GM13976 (cell line): ENCODE measurements at regions not wholly inside any gene's neighbourhood (a gene's known extent, or its start where the extent isn't known, plus 50 kb on each side); places are given as distances from the start of the nearest gene placed in this dataset.

ENCODE experiments used
- DNase-seq: peaks from one replicate; pipeline ENCODE4 v3.0.0; 2012; ENCODE audit warnings: low spot score
- CTCF ChIP-seq: IDR thresholded peaks from 2 replicates; pipeline ENCODE4 v1.5.1; 2012; ENCODE audit warnings: borderline replicate concordance, mild to moderate bottlenecking; ENCODE audit not compliant: insufficient read depth; ENCODE audit errors: extremely low read depth, missing control alignments, control extremely low read depth
- in situ Hi-C: fragments of 300-500 bp; cut with MboI; formaldehyde crosslinking; loops from one replicate; pipeline ENCODE4 v1.12.0; 2022; ENCODE audit warnings: low sequenced_read_pairs, mixed read lengths, inconsistent platforms; ENCODE audit not compliant: unreplicated experiment

- no peak for DNase-seq
- in situ Hi-C loops = no loop called here
- no peak for TF ChIP-seq CTCF
Measured at GRCh38 chr10:90464329-90464728, 393.5 kb downstream of the HTR7 start.

GRCh38 chr10:90470966-90471365, 386.9 kb downstream of the HTR7 start:
- in situ Hi-C loops = no loop called here
- no peak for TF ChIP-seq CTCF

DNA sequence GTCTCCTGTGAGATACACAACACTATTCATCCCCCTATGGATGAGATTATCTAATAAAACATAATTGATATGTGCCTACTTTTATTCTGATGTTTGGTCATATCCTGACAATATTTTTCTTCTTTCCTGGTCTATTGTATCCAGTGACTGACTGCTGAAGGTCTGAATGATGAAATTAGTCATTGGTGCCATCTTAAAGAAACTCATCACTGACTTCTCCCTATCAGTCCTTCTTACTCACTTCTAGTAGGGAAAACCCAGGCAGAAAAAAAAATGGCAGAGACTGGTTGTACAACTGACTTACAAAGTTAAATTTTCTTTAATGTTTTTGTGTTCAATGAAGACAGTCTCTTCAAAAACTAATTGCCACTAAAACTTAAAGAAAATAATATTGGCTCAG, 377.4 kb downstream of the HTR7 start:
- TF ChIP-seq CTCF = no peak
- DNase-seq = no peak
- in situ Hi-C loops = no loop called here

More at GRCh38 chr10:90470966-90471365, 386.9 kb downstream of the HTR7 start:
- no peak for DNase-seq

- TF ChIP-seq CTCF = no peak
- no peak for DNase-seq
- in situ Hi-C loops = no loop called here
Measured at GRCh38 chr10:90481326-90481923, 376.4 kb downstream of the HTR7 start.

DNA sequence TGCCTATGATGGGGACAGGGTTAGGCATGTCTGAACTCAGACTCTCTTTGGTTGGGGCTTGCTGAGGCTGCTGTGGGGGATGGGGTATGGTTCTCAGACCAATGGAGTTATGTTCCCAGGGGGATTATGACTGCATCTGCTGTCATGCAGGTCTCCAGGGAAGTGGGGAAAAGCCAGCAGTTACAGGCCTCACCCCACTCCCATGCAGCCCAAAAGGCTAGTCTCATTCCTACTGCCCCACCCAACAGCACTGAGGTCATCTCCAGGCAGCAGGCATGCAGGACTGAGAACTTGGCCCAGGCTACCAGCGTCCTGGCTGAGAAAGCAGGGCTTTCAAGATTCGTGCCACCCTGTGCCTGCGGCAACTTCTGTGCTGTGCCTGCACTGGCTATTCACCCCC, 373.3 kb downstream of the HTR7 start:
- no peak for DNase-seq
- in situ Hi-C loops = no loop called here

DNA sequence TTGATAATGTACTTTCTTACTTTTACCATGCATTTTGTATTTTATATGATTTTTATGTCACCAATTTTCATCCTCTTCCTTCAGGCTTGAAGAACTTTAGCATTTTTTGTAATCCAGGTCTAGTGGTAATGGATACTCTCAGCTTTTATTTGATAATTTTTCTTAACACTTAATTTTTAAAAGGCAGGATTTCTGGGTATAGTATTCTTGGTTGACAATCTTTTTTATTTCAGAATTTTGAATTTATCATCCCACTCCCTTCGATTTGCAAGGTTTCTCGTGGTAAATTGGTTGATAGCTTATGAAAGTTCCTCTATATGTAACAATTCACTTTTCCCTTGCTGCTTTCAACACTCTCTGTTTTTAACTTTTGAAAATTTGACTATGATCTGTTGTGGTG, 363.7 kb downstream of the HTR7 start:
- DNase-seq = no peak
- in situ Hi-C loops = no loop called here
- no peak for TF ChIP-seq CTCF

More for the DNA sequence above, 373.3 kb downstream of the HTR7 start:
- no peak for TF ChIP-seq CTCF
